Activated CD4-positive, CD25-positive, alpha-beta regulatory T cell (primary cell): ENCODE measurements at regions not wholly inside any gene's neighbourhood (a gene's known extent, or its start where the extent isn't known, plus 50 kb on each side); places are given as distances from the start of the nearest gene placed in this dataset.

Experiments used
- DNase-seq, 4 experiments: peaks; one replicate each; lab custom pipeline; 2025; lab: John Stamatoyannopoulos, UW

- DNase-seq, result no peak
Measured at GRCh38 chr15:77732514-77733335, 100.0 kb upstream of the LINGO1 start.

GRCh38 chr15:77731945-77732344, 99.2 kb upstream of the LINGO1 start:
- DNase-seq, result no peak

- no peak for DNase-seq
Measured at GRCh38 chr15:77731067-77731466, 98.4 kb upstream of the LINGO1 start.

GRCh38 chr15:77727635-77728304, 95.1 kb upstream of the LINGO1 start:
- DNase-seq, result no peak

- DNase-seq, result no peak
Measured at GRCh38 chr15:77724715-77725114, 92.0 kb upstream of the LINGO1 start.

- no peak for DNase-seq
Measured at GRCh38 chr15:77723756-77724155, 91.0 kb upstream of the LINGO1 start.

- DNase-seq, result no peak
Measured at GRCh38 chr15:77722759-77723460, 90.2 kb upstream of the LINGO1 start.

- DNase-seq, result no peak
Measured at GRCh38 chr15:77721963-77722362, 89.3 kb upstream of the LINGO1 start.

GRCh38 chr15:77720655-77721054, 87.9 kb upstream of the LINGO1 start:
- DNase-seq, result no peak

GRCh38 chr15:77720173-77720572, 87.5 kb upstream of the LINGO1 start:
- no peak for DNase-seq

GRCh38 chr15:77719450-77719849, 86.7 kb upstream of the LINGO1 start:
- no peak for DNase-seq

- no peak for DNase-seq
Measured at GRCh38 chr15:77717333-77717990, 84.8 kb upstream of the LINGO1 start.

- no peak for DNase-seq
Measured at GRCh38 chr15:77716632-77717332, 84.1 kb upstream of the LINGO1 start.

GRCh38 chr15:77715860-77716259, 83.1 kb upstream of the LINGO1 start:
- no peak for DNase-seq

- DNase-seq, result no peak
Measured at GRCh38 chr15:77715051-77715450, 82.3 kb upstream of the LINGO1 start.

GRCh38 chr15:77714555-77714954, 81.8 kb upstream of the LINGO1 start:
- DNase-seq, result no peak

- no peak for DNase-seq
Measured at GRCh38 chr15:77714023-77714422, 81.3 kb upstream of the LINGO1 start.

GRCh38 chr15:77713281-77713680, 80.6 kb upstream of the LINGO1 start:
- DNase-seq, result no peak

GRCh38 chr15:77712438-77712837, 79.7 kb upstream of the LINGO1 start:
- DNase-seq, result no peak

GRCh38 chr15:77710637-77711036, 77.9 kb upstream of the LINGO1 start:
- DNase-seq, result no peak

- DNase-seq, result no peak
Measured at GRCh38 chr15:77710206-77710605, 77.5 kb upstream of the LINGO1 start.
